Nephron progenitor cell (in vitro differentiated cells): ENCODE measurements at regions not wholly inside any gene's neighbourhood (a gene's known extent, or its start where the extent isn't known, plus 50 kb on each side); places are given as distances from the start of the nearest gene placed in this dataset.

ENCODE experiments used
- DNase-seq: peaks from one replicate; pipeline ENCODE4 v3.0.0; 2021
- H3K27ac Mint-ChIP-seq: 2 replicates; pipeline ENCODE4 v1.8.0; 2021; ENCODE audit warnings: mild to moderate bottlenecking, moderate library complexity, mixed read lengths
- H3K27me3 Mint-ChIP-seq: 2 replicates; pipeline ENCODE4 v1.8.0; 2021; ENCODE audit warnings: mild to moderate bottlenecking, low read depth, mixed read lengths; ENCODE audit not compliant: poor library complexity
- H3K36me3 Mint-ChIP-seq: 2 replicates; pipeline ENCODE4 v1.8.0; 2021; ENCODE audit warnings: low read depth, mixed read lengths
- H3K4me1 Mint-ChIP-seq: 2 replicates; pipeline ENCODE4 v1.8.0; 2021; ENCODE audit warnings: mixed read lengths
- H3K4me3 Mint-ChIP-seq: 2 replicates; pipeline ENCODE4 v1.8.0; 2021; ENCODE audit warnings: mild to moderate bottlenecking, moderate library complexity, mixed read lengths
- H3K9me3 Mint-ChIP-seq: 2 replicates; pipeline ENCODE4 v1.8.0; 2021; ENCODE audit warnings: mild to moderate bottlenecking, moderate library complexity, mixed read lengths
- CTCF ChIP-seq: fragments of 200-600 bp; sonication (generic); IDR thresholded peaks from 2 replicates; pipeline ENCODE4 v1.5.0; 2021; ENCODE audit warnings: antibody characterized with exemption

- H3K4me3 Mint-ChIP-seq, result no peak overlapping the region
- no peaks in the 10 kb centered on the region for H3K27me3 Mint-ChIP-seq
- H3K36me3 Mint-ChIP-seq, result no peaks in the 10 kb centered on the region
- no peak for DNase-seq
- H3K9me3 Mint-ChIP-seq, result peaks cover 22% of the 10 kb centered on the region
- H3K27ac Mint-ChIP-seq, result no peak overlapping the region
- no peak for TF ChIP-seq CTCF
- no peaks in the 10 kb centered on the region for H3K4me1 Mint-ChIP-seq
Observed at GRCh38 chr5:68780299-68780955, 313.4 kb upstream of the SLC30A5 start.

- TF ChIP-seq CTCF, result no peak
- no peak overlapping the region for H3K4me3 Mint-ChIP-seq
- H3K27me3 Mint-ChIP-seq, result peaks cover 18% of the 10 kb centered on the region
- no peaks in the 10 kb centered on the region for H3K36me3 Mint-ChIP-seq
- DNase-seq, result no peak
- H3K4me1 Mint-ChIP-seq, result peaks cover 5% of the 10 kb centered on the region
- H3K27ac Mint-ChIP-seq, result no peak overlapping the region
- peaks cover 3% of the 10 kb centered on the region for H3K9me3 Mint-ChIP-seq
Observed at GRCh38 chr5:68793074-68793473, 300.7 kb upstream of the SLC30A5 start.

GRCh38 chr5:68793993-68794392, 299.8 kb upstream of the SLC30A5 start:
- Mint-ChIP-seq H3K9me3 (peaks cover 3% of the 10 kb centered on the region), H3K36me3 (no peaks in the 10 kb centered on the region), H3K4me3 (no peak overlapping the region), H3K4me1 (peaks cover 5% of the 10 kb centered on the region), H3K27me3 (peaks cover 16% of the 10 kb centered on the region), H3K27ac (no peak overlapping the region)
- no peak for DNase-seq
- no peak for TF ChIP-seq CTCF

- Mint-ChIP-seq H3K9me3 (peaks cover 3% of the 10 kb centered on the region), H3K4me3 (no peak overlapping the region), H3K4me1 (no peaks in the 10 kb centered on the region), H3K27ac (no peak overlapping the region), H3K27me3 (peaks cover 10% of the 10 kb centered on the region), H3K36me3 (no peaks in the 10 kb centered on the region)
- no peak for TF ChIP-seq CTCF
- DNase-seq, result no peak
Observed at GRCh38 chr5:68795190-68795589, 298.6 kb upstream of the SLC30A5 start.

- DNase-seq, result no peak
- no peaks in the 10 kb centered on the region for H3K36me3 Mint-ChIP-seq
- TF ChIP-seq CTCF, result no peak
- no peak overlapping the region for H3K4me3 Mint-ChIP-seq
- no peaks in the 10 kb centered on the region for H3K9me3 Mint-ChIP-seq
- H3K27me3 Mint-ChIP-seq, result peaks cover 7% of the 10 kb centered on the region
- H3K27ac Mint-ChIP-seq, result no peak overlapping the region
- H3K4me1 Mint-ChIP-seq, result no peaks in the 10 kb centered on the region
Observed at GRCh38 chr5:68798877-68799843, 294.7 kb upstream of the SLC30A5 start.
